GM12878 (cell line): ENCODE measurements at regions not wholly inside any gene's neighbourhood (a gene's known extent, or its start where the extent isn't known, plus 50 kb on each side); places are given as distances from the start of the nearest gene placed in this dataset.

Experiments used
- ATAC-seq: fragments of 200-7000 bp; cut with Tn5 transposase; 3 replicates; pipeline ENCODE4 v1.9.1; 2020; ENCODE audit warnings: mild to moderate bottlenecking, moderate library complexity
- BruUV-seq: library from RNA; stranded (reverse); fragments of 400-500 nt; replicated peaks from 2 replicates; lab custom pipeline; 2021; lab: Mats Ljungman, UMichigan
- CTCF ChIA-PET: fragments of 300-600 bp; sonication (Branson Sonifier 250); formaldehyde crosslinking; extraction: SDS; loops from one replicate; lab custom pipeline; 2021; ENCODE audit warnings: inconsistent platforms; lab: Yijun Ruan, JAX
- POLR2A ChIA-PET: fragments of 350-600 bp; formaldehyde crosslinking; extraction: SDS; loops from one replicate; lab custom pipeline; 2021; ENCODE audit warnings: inconsistent platforms; lab: Charles Lee
- RAD21 ChIA-PET: fragments of 300-600 bp; sonication (Branson Sonifier 250); formaldehyde crosslinking; loops from one replicate; lab custom pipeline; 2023; ENCODE audit warnings: antibody characterized with exemption; ENCODE audit not compliant: unreplicated experiment; lab: Charles Lee
- SMC1A ChIA-PET: fragments of 300-600 bp; sonication (Branson Sonifier 250); formaldehyde crosslinking; loops from one replicate; lab custom pipeline; 2023; ENCODE audit not compliant: unreplicated experiment, uncharacterized antibody; lab: Charles Lee
- DNase-seq: peaks from one replicate; pipeline ENCODE4 v3.0.0-alpha.2; 2011; ENCODE audit warnings: low read depth, low spot score
- FAIRE-seq: peaks from 3 replicates; lab custom pipeline; 2011; peaks lifted over from hg19 to GRCh38; lab: Jason Lieb, UNC
- H2AFZ ChIP-seq: 2 replicates; pipeline ENCODE4 v1.6.0; 2011; ENCODE audit warnings: low read depth, low read length, control low read depth; ENCODE audit not compliant: control insufficient read depth
- H3K27ac ChIP-seq: 2 replicates; pipeline ENCODE4 v1.5.1; 2011; ENCODE audit warnings: control low read depth; ENCODE audit not compliant: control insufficient read depth, insufficient read depth
- H3K27me3 ChIP-seq, 2 experiments: replicated peaks in 1 of 2; 2 replicates each; pipeline versions ENCODE4 v1.6.0 to v1.6.1; 2011; ENCODE audit warnings: low read length in 1 of 2; ENCODE audit not compliant: control insufficient read depth in 2 of 2, insufficient read depth in 2 of 2
- H3K36me3 ChIP-seq, 2 experiments: 2 replicates each; pipeline ENCODE4 v1.5.1; 2011; ENCODE audit warnings: low read length in 1 of 2; ENCODE audit not compliant: control insufficient read depth in 2 of 2, insufficient read depth in 2 of 2
- H3K4me1 ChIP-seq: 2 replicates; pipeline ENCODE4 v1.6.1; 2011; ENCODE audit warnings: mild to moderate bottlenecking, low read length, moderate library complexity, mixed read lengths; ENCODE audit not compliant: control insufficient read depth, insufficient read depth
- H3K4me2 ChIP-seq: 2 replicates; pipeline ENCODE4 v1.6.0; 2011; ENCODE audit warnings: control low read depth; ENCODE audit not compliant: control insufficient read depth, insufficient read depth
- H3K4me3 ChIP-seq: fragments of 200-600 bp; sonication (generic); 2 replicates; pipeline ENCODE4 v1.5.1; 2016
- H3K79me2 ChIP-seq: 2 replicates; pipeline ENCODE4 v1.6.0; 2011; ENCODE audit warnings: low read length; ENCODE audit not compliant: control insufficient read depth, insufficient read depth
- H3K9ac ChIP-seq: 2 replicates; pipeline ENCODE4 v1.8.0; 2011; ENCODE audit warnings: low read length, control low read depth, mixed read lengths; ENCODE audit not compliant: control insufficient read depth, insufficient read depth
- H3K9me3 ChIP-seq: replicated peaks from 3 replicates; pipeline ENCODE4 v1.5.1; 2011; ENCODE audit warnings: mild to moderate bottlenecking, low read length; ENCODE audit not compliant: control insufficient read depth, insufficient read depth
- H4K20me1 ChIP-seq: 2 replicates; pipeline ENCODE4 v1.6.0; 2011; ENCODE audit not compliant: control insufficient read depth, insufficient read depth
- CUX1 ChIP-seq: IDR thresholded peaks from 2 replicates; pipeline ENCODE4 v1.6.1; 2012; ENCODE audit warnings: improper control_type of control experiment, low read depth, low read length; ENCODE audit not compliant: insufficient replicate concordance
- EZH2 ChIP-seq: IDR thresholded peaks from 2 replicates; pipeline ENCODE4 v1.6.1; 2012; ENCODE audit warnings: low read depth, mild to moderate bottlenecking, control low read depth, inconsistent platforms, low read length, borderline replicate concordance; ENCODE audit not compliant: control insufficient read depth
- GABPA ChIP-seq: IDR thresholded peaks from 2 replicates; pipeline ENCODE4 v1.6.1; 2014; ENCODE audit warnings: antibody characterized with exemption, low read depth, mild to moderate bottlenecking, inconsistent platforms
- GATAD2B ChIP-seq: fragments of 450-650 bp; conservative IDR thresholded peaks from 2 replicates; pipeline ENCODE4 v1.6.1; 2017; ENCODE audit warnings: low read depth, mild to moderate bottlenecking, moderate library complexity
- HDGF ChIP-seq: fragments of 450-650 bp; IDR thresholded peaks from 2 replicates; pipeline ENCODE4 v1.6.1; 2016; ENCODE audit warnings: antibody characterized with exemption
- MAX ChIP-seq: IDR thresholded peaks from 2 replicates; pipeline ENCODE4 v1.6.1; 2012; ENCODE audit warnings: low read depth, low read length, improper control_type of control experiment
- POLR2AphosphoS2 ChIP-seq: IDR thresholded peaks from 2 replicates; pipeline ENCODE4 v1.6.1; 2011; ENCODE audit warnings: low read depth, mild to moderate bottlenecking, low read length, improper control_type of control experiment, moderate library complexity
- RB1 ChIP-seq: fragments of 450-650 bp; formaldehyde crosslinking; IDR thresholded peaks from 2 replicates; pipeline ENCODE4 v1.6.1; 2017; ENCODE audit warnings: mild to moderate bottlenecking, borderline replicate concordance
- RCOR1 ChIP-seq: conservative IDR thresholded peaks from 2 replicates; pipeline ENCODE4 v1.6.1; 2012; ENCODE audit warnings: low read depth, low read length, improper control_type of control experiment
- SKIL ChIP-seq: fragments of 450-650 bp; IDR thresholded peaks from 2 replicates; pipeline ENCODE4 v1.6.1; 2017; ENCODE audit warnings: mild to moderate bottlenecking, low read depth, inconsistent platforms; ENCODE audit not compliant: poor library complexity, severe bottlenecking
- SRF ChIP-seq, 2 experiments: IDR thresholded peaks; 2 replicates each; pipeline ENCODE4 v1.6.1; 2011; ENCODE audit warnings: low read depth in 2 of 2, low read length in 2 of 2, mild to moderate bottlenecking in 1 of 2, moderate library complexity in 1 of 2
- STAT1 ChIP-seq: fragments of 450-650 bp; conservative IDR thresholded peaks from 2 replicates; pipeline ENCODE4 v1.6.1; 2014; ENCODE audit warnings: antibody characterized with exemption, mild to moderate bottlenecking
- STAT3 ChIP-seq: IDR thresholded peaks from 2 replicates; pipeline ENCODE4 v1.6.1; 2011; ENCODE audit warnings: low read depth, low read length, improper control_type of control experiment
- ZNF24 ChIP-seq: fragments of 450-650 bp; IDR thresholded peaks from 2 replicates; pipeline ENCODE4 v1.6.1; 2017; ENCODE audit warnings: antibody characterized with exemption, mild to moderate bottlenecking
- WGBS: methylation state at CpG from one replicate; pipeline ENCODE4 v1.1.6; 2016; ENCODE audit warnings: low lambda C conversion rate; ENCODE audit not compliant: insufficient replicate concordance, insufficient coverage; ENCODE audit errors: missing lambda C conversion rate; 5-methylcytosine and 5-hydroxymethylcytosine counted together
- in situ Hi-C: fragments of 300-500 bp; cut with MboI; formaldehyde crosslinking; loops from 9 replicates; pipeline ENCODE4 v1.14.3; 2018; ENCODE audit warnings: mixed read lengths
- intact Hi-C: fragments of 100-400 bp; cut with micrococcal nuclease; formaldehyde crosslinking; loops from one replicate; pipeline ENCODE4 v1.14.2; 2022; ENCODE audit not compliant: unreplicated experiment

GRCh38 chr4:132992686-132993085, 156.4 kb upstream of the PCDH10 start:
- WGBS: 15% methylated on average over 2 of the region's 2 CpGs
- Histone ChIP-seq H2AFZ (no peak overlapping the region), H3K9me3 (no peaks in the 10 kb centered on the region), H3K27ac (no peak overlapping the region), H3K4me3 (no peak overlapping the region), H3K4me2 (no peak overlapping the region), H3K36me3 (no peaks in the 10 kb centered on the region), H3K4me1 (no peaks in the 10 kb centered on the region), H4K20me1 (no peaks in the 10 kb centered on the region), H3K27me3 (no peaks in the 10 kb centered on the region), H3K79me2 (no peaks in the 10 kb centered on the region), H3K9ac (no peak overlapping the region)
- no TSS peak for BruUV-seq
- in situ Hi-C loops: no loop called here
- ChIA-PET POLR2A (no interaction called here), CTCF (no interaction called here), RAD21 (no interaction called here), SMC1A (interaction anchor here (1.0 kb wide), 1 partner anchor 10 kb away, joined by 3 read pairs; no protein-coding TSS in a partner anchor)
- no peak for ATAC-seq
- no peak for DNase-seq
- intact Hi-C loops: no loop called here
- FAIRE-seq: no peak
- no peak for TF ChIP-seq STAT3
- no peak for TF ChIP-seq MAX
- TF ChIP-seq HDGF: no peak
- no peak for TF ChIP-seq SKIL
- no peak for TF ChIP-seq GABPA
- no peak for TF ChIP-seq EZH2
- no peak for TF ChIP-seq GATAD2B
- no peak for TF ChIP-seq CUX1
- TF ChIP-seq STAT1: no peak
- TF ChIP-seq POLR2AphosphoS2: no peak
- no peak for TF ChIP-seq RCOR1
- no peak for TF ChIP-seq ZNF24
- no peak for TF ChIP-seq SRF (IDR thresholded peaks at IDR 0.05; ENCODE audit: low read depth in 2 of 2, low read length in 2 of 2)
- no peak for TF ChIP-seq RB1
